Thyroid gland (tissue), 4 donors: ENCODE measurements at regions not wholly inside any gene's neighbourhood (a gene's known extent, or its start where the extent isn't known, plus 50 kb on each side); places are given as distances from the start of the nearest gene placed in this dataset.
"Not testable (repeated sequence)": the region's sequence is repeated elsewhere in the genome, so short reads cannot be mapped to it uniquely, and the experiment has no call there.

Experiments used
- DNase-seq, 2 donors: peaks; one replicate each; pipeline ENCODE4 v3.0.0-alpha.2; 2019
- H3K27ac ChIP-seq, 3 donors: fragments of 200-600 bp; sonication (generic); 1 replicate in 2 of 3; 2 replicates in 1 of 3; pipeline ENCODE4 v1.5.1; 2016 to 2019; ENCODE audit warnings: mild to moderate bottlenecking in 1 of 3, moderate library complexity in 1 of 3
- H3K27me3 ChIP-seq: fragments of 200-600 bp; sonication (generic); one replicate; pipeline ENCODE4 v1.5.1; 2019
- H3K36me3 ChIP-seq, 2 donors: fragments of 200-600 bp; sonication (generic); one replicate each; pipeline ENCODE4 v1.5.1; 2016 to 2019
- H3K4me1 ChIP-seq, 2 donors: fragments of 200-600 bp; sonication (generic); one replicate each; pipeline ENCODE4 v1.5.1; 2017 to 2019
- H3K4me3 ChIP-seq, 3 donors: fragments of 200-600 bp; sonication (generic); replicated peaks in 1 of 3; 1 replicate in 2 of 3; 2 replicates in 1 of 3; pipeline ENCODE4 v1.5.1; 2016; ENCODE audit warnings: mild to moderate bottlenecking in 1 of 3
- H3K9me3 ChIP-seq: fragments of 200-600 bp; sonication (generic); one replicate; pipeline ENCODE4 v1.5.1; 2017
- POLR2A ChIP-seq, 2 donors: fragments of 450-650 bp; IDR thresholded peaks; one replicate each; pipeline ENCODE4 v1.6.1; 2017; ENCODE audit warnings: antibody characterized with exemption in 2 of 2, mild to moderate bottlenecking in 2 of 2, moderate library complexity in 1 of 2
- WGBS, 2 donors: methylation state at CpG; one replicate each; pipeline ENCODE4 v1.1.5; 2017; 5-methylcytosine and 5-hydroxymethylcytosine counted together
- intact Hi-C: fragments of 100-400 bp; cut with DNase I; formaldehyde crosslinking; loops from one replicate; pipeline ENCODE4 v1.15.1; 2023
- TF ChIP-seq, protein P1 (sequence below), 6 experiments: fragments of 200-600 bp in 3 of 6; fragments of 450-650 bp in 3 of 6; sonication (generic) in 3 of 6; IDR thresholded peaks; one replicate each; pipeline ENCODE4 v1.5.1; 2016 to 2019; ENCODE audit warnings: antibody characterized with exemption in 6 of 6, mild to moderate bottlenecking in 2 of 6, inconsistent platforms in 1 of 6, moderate library complexity in 1 of 6

DNA sequence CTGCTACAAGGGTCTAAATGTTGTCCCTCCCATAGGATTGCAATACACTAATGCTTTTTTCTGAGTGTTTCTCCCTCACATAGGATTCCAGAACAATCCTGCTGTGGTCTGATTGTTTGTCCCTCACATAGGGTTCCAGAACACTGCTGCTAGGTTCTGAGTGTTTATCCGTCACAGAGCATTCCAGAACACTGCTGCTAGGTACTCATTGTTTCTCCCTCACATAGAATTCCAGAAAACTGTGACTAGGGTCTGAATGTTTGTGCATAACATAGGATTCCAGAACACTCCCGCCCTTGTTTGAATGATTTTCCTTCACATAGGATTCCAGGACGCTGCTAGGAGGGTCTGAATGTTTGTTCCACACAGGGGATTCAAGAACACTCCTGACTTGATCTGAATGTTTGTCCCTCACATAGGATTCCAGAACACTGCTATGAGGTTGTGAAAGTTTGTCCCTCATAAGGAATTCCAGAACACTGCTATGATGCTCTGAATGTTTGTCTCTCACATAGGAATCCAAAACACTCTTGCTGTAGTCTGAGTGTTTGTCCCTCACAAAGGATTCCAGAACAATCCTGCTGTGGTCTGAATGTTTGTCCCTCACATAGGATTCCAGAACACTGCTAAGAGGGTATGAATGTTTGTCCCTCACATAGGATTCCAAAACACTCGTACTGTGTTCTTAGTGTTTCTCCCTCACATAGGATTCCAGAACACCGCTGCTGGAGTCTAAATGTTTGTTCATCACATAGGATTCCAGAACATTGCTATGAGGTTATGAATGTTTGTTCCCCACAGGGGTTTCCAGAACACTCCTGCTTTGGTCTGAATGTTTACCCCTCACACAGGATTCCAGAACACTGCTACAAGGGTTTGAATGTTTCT, 213.5 kb downstream of the FOXD4L6 start:
- Histone ChIP-seq H3K4me1 (no peaks in the 10 kb centered on the region), H3K27ac (no peak overlapping the region), H3K4me3 (no peak overlapping the region), H3K36me3 (no peaks in the 10 kb centered on the region), H3K9me3 (peaks cover 5% of the 10 kb centered on the region), H3K27me3 (no peaks in the 10 kb centered on the region)
- intact Hi-C loops: no loop called here
- 58 to 59% methylated on average over 5 of the region's 5 CpGs for WGBS, 2 donors
- no peak for DNase-seq
- TF ChIP-seq, protein P1, sequence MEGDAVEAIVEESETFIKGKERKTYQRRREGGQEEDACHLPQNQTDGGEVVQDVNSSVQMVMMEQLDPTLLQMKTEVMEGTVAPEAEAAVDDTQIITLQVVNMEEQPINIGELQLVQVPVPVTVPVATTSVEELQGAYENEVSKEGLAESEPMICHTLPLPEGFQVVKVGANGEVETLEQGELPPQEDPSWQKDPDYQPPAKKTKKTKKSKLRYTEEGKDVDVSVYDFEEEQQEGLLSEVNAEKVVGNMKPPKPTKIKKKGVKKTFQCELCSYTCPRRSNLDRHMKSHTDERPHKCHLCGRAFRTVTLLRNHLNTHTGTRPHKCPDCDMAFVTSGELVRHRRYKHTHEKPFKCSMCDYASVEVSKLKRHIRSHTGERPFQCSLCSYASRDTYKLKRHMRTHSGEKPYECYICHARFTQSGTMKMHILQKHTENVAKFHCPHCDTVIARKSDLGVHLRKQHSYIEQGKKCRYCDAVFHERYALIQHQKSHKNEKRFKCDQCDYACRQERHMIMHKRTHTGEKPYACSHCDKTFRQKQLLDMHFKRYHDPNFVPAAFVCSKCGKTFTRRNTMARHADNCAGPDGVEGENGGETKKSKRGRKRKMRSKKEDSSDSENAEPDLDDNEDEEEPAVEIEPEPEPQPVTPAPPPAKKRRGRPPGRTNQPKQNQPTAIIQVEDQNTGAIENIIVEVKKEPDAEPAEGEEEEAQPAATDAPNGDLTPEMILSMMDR (IDR thresholded peaks at IDR 0.05): no peak
- TF ChIP-seq POLR2A (IDR thresholded peaks at IDR 0.05): no peak

DNA sequence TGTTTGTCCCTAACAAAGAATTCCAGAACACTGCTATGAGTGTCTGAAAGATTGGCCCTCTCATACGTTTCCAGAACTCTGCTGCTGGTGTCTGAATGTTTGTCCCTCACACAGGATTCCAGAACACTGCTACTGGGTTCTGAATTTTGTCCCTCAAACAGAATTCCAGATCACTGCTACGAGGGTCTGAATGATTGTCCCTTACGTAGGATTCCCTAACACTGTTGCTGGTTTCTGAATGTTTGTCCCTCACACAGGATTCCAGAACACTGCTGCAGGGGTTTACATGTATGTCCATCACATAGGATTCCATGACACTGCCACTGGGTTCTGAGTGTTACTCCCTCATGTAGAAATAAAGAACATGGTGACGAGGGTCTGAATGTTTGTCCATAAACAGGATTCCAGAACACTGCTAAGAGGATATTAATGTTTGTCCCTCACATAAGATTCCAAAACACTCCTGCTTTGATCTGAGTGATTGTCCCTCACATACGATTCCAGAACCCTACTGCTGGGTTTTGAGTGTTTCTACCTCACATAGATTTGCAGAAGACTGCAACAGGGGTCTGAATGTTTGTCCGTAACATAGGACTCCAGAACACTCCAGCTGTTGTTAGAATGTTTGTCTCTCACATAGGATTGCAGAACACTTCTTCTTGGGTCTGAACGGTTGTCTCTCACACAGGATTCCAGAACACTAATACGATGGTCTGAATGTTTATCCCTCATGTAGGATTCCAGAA, 214.4 kb downstream of the FOXD4L6 start:
- WGBS, 2 donors: 55 to 63% methylated on average over 8 of the region's 8 CpGs
- H3K9me3 ChIP-seq: peaks cover 5% of the 10 kb centered on the region

DNA sequence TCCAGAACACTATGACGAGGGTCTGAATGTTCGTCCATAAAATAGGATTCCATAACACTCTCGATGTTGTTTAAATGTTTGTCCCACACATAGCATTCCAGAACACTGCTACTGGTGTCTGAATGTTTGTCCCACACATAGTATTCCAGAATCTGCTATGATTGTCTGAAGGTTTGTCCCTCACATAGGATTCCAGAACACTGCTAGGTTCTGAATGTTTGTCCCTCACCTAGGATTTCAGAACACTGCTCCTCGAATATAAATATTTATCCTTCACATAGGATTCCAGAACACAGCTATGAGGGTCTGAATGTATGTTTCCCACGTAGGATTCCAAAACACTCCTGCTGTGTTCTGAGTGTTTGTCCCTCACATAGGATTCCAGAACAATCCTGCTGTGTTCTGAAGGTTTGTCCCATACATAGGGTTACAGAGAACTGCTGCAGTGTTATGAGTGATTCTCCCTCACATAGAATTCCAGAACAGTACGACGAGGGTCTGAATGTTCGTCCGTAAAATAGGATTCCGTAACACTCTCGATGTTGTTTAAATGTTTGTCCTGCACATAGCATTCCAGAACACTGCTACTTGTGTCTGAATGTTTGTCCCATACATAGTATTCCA, 215.3 kb downstream of the FOXD4L6 start:
- H3K27me3 ChIP-seq: no peaks in the 10 kb centered on the region
- H3K9me3 ChIP-seq: peaks cover 6% of the 10 kb centered on the region
- no peaks in the 10 kb centered on the region for H3K4me1 ChIP-seq
- no peak overlapping the region for H3K4me3 ChIP-seq
- DNase-seq: no peak
- H3K36me3 ChIP-seq: no peaks in the 10 kb centered on the region
- H3K27ac ChIP-seq: no peak overlapping the region
- whole genome bisulfite sequencing, 2 donors: 68 to 69% methylated on average over 11 of the region's 11 CpGs
- intact Hi-C loops: no loop called here
- TF ChIP-seq, protein P1 (IDR thresholded peaks at IDR 0.05): no peak
- no peak for TF ChIP-seq POLR2A (IDR thresholded peaks at IDR 0.05)

More for the DNA sequence above, 214.4 kb downstream of the FOXD4L6 start:
- Histone ChIP-seq H3K4me1 (no peaks in the 10 kb centered on the region), H3K4me3 (no peak overlapping the region), H3K27ac (no peak overlapping the region), H3K27me3 (no peaks in the 10 kb centered on the region), H3K36me3 (no peaks in the 10 kb centered on the region)
- no peak for TF ChIP-seq POLR2A (IDR thresholded peaks at IDR 0.05)
- TF ChIP-seq, protein P1 (IDR thresholded peaks at IDR 0.05): no peak
- intact Hi-C loops: no loop called here
- DNase-seq: no peak

DNA sequence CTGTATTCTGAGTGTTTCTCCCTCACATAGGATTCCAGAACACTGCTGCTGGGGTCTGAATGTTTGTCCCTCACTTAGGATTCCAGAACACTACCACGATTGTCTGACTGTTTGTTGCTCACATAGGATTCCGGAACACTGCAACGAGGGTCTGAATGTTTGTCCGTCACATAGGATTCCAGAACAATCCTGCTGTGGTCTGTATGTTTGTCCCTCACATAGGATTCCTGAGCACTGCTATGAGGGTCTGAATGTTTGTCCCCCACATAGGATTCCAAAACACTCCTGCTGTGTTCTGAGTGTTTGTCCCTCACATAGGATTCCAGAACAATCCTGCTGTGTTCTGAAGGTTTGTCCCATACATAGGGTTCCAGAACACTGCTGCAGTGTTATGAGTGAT, 215.8 kb downstream of the FOXD4L6 start:
- not testable (repeated sequence) for DNase-seq

DNA sequence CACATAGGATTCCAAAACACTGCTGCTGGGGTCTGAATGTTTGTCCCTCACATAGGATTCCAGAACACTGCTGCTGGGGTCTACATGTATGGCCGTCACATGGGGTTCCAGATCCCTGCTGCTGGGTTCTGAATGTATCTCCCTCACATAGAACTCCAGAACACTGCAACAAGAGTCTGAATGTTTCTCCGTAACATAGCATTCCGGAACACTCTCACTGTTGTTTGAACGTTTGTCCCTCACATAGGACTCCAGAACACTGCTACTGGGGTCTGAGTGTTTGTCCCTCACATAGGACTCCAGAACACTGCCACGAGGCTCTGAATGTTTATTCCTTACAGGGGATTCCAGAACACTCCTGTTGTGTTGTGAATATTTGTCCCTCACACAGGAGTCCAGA, 216.8 kb downstream of the FOXD4L6 start:
- H3K36me3 ChIP-seq: no peaks in the 10 kb centered on the region

More for the DNA sequence above, 215.8 kb downstream of the FOXD4L6 start:
- H3K36me3 ChIP-seq, H3K27ac ChIP-seq, H3K4me1 ChIP-seq, H3K27me3 ChIP-seq, H3K4me3 ChIP-seq, intact Hi-C loops: not testable (repeated sequence)
- peaks cover 11% of the 10 kb centered on the region for H3K9me3 ChIP-seq
- WGBS, 2 donors: 78 to 81% methylated on average over 4 of the region's 4 CpGs

DNA sequence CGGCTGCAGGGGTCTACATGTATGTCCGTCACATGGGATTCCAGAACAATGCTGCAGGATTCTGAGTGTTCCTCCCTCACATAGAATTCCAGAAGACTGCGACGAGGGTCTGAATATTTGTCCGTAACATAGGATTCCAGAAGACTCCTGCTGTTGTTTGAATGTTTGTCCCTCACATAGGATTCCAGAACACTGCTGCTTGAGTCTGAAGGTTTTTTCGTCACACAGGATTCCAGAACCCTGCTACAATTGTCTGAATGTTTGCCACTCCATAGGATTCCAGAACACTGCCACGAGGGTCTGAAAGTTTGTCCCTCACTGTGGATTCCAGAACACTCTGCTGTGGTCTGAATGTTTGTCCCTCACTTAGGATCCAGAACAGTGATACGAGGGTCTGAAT, 217.5 kb downstream of the FOXD4L6 start:
- DNase-seq, H3K27me3 ChIP-seq, H3K27ac ChIP-seq, H3K36me3 ChIP-seq, intact Hi-C loops, H3K4me3 ChIP-seq, H3K4me1 ChIP-seq, H3K9me3 ChIP-seq: not testable (repeated sequence)
- 72 to 73% methylated on average over 8 of the region's 8 CpGs for WGBS, 2 donors

More for the DNA sequence above, 216.8 kb downstream of the FOXD4L6 start:
- H3K27me3 ChIP-seq: no peaks in the 10 kb centered on the region
- no peak overlapping the region for H3K27ac ChIP-seq
- TF ChIP-seq POLR2A (IDR thresholded peaks at IDR 0.05): no peak
- TF ChIP-seq, protein P1 (IDR thresholded peaks at IDR 0.05): no peak
- DNase-seq: no peak
- 79 to 85% methylated on average over 5 of the region's 5 CpGs for WGBS, 2 donors
- H3K4me1 ChIP-seq: no peaks in the 10 kb centered on the region
- H3K4me3 ChIP-seq: no peak overlapping the region
- H3K9me3 ChIP-seq: peaks cover 10% of the 10 kb centered on the region
- intact Hi-C loops: no loop called here
